DOHH2 (cell line): ENCODE measurements at regions not wholly inside any gene's neighbourhood (a gene's known extent, or its start where the extent isn't known, plus 50 kb on each side); places are given as distances from the start of the nearest gene placed in this dataset.

Experiments used
- H3F3A ChIP-seq: fragments of 200-600 bp; sonication (generic), shearing (Covaris generic); 2 replicates; pipeline ENCODE4 v1.6.0; 2016; ENCODE audit warnings: antibody characterized with exemption, mild to moderate bottlenecking; ENCODE audit not compliant: control insufficient read depth, insufficient read depth
- H3K27ac ChIP-seq: fragments of 200-600 bp; sonication (generic); 2 replicates; pipeline ENCODE4 v1.5.1; 2014; ENCODE audit warnings: low read depth, mild to moderate bottlenecking, low read length, moderate library complexity
- H3K27me3 ChIP-seq: fragments of 200-600 bp; sonication (generic); 2 replicates; pipeline ENCODE4 v1.6.1; 2014; ENCODE audit warnings: mild to moderate bottlenecking, low read length, mixed read lengths; ENCODE audit not compliant: control insufficient read depth
- H3K36me3 ChIP-seq: fragments of 200-600 bp; sonication (generic); 2 replicates; pipeline ENCODE4 v1.6.1; 2014; ENCODE audit warnings: mild to moderate bottlenecking, low read length, moderate library complexity, mixed read lengths; ENCODE audit not compliant: control insufficient read depth
- H3K4me1 ChIP-seq: fragments of 200-600 bp; sonication (generic); 2 replicates; pipeline ENCODE4 v1.6.1; 2014; ENCODE audit warnings: mild to moderate bottlenecking, low read length, mixed read lengths; ENCODE audit not compliant: control insufficient read depth
- H3K4me2 ChIP-seq: fragments of 200-600 bp; sonication (generic); 2 replicates; pipeline ENCODE4 v1.6.0; 2014; ENCODE audit warnings: mild to moderate bottlenecking, low read length, moderate library complexity
- H3K4me3 ChIP-seq: fragments of 200-600 bp; sonication (generic); 2 replicates; pipeline ENCODE4 v1.5.1; 2014; ENCODE audit warnings: mild to moderate bottlenecking, low read length, mixed read lengths
- H3K79me2 ChIP-seq: fragments of 200-600 bp; sonication (generic); 2 replicates; pipeline ENCODE4 v1.6.1; 2014; ENCODE audit warnings: mild to moderate bottlenecking, low read length, mixed read lengths; ENCODE audit not compliant: control insufficient read depth
- H3K9me2 ChIP-seq: fragments of 200-600 bp; sonication (generic); replicated peaks from 2 replicates; pipeline ENCODE4 v1.6.1; 2014; ENCODE audit warnings: mild to moderate bottlenecking, low read length, mixed read lengths; ENCODE audit not compliant: control insufficient read depth
- H3K9me3 ChIP-seq: fragments of 200-600 bp; sonication (generic); 2 replicates; pipeline ENCODE4 v1.6.1; 2014; ENCODE audit warnings: antibody characterized with exemption, low read length, mixed read lengths; ENCODE audit not compliant: control insufficient read depth, insufficient read depth
- H4K20me1 ChIP-seq: fragments of 200-600 bp; sonication (generic); 2 replicates; pipeline ENCODE4 v1.6.0; 2014; ENCODE audit warnings: low read depth, mild to moderate bottlenecking, antibody characterized with exemption, low read length, moderate library complexity; ENCODE audit not compliant: control insufficient read depth, insufficient read depth
- EZH2phosphoT487 ChIP-seq: fragments of 200-600 bp; sonication (generic); IDR thresholded peaks from 2 replicates; pipeline ENCODE4 v1.6.1; 2017; ENCODE audit warnings: borderline replicate concordance, mild to moderate bottlenecking, antibody characterized with exemption, low read length, moderate library complexity, mixed read lengths
- TF ChIP-seq, protein P1 (sequence below): fragments of 200-600 bp; sonication (generic); IDR thresholded peaks from one replicate; pipeline ENCODE4 v1.5.1; 2014; ENCODE audit warnings: antibody characterized with exemption, mild to moderate bottlenecking, low read depth, low read length; ENCODE audit not compliant: poor library complexity, severe bottlenecking

DNA sequence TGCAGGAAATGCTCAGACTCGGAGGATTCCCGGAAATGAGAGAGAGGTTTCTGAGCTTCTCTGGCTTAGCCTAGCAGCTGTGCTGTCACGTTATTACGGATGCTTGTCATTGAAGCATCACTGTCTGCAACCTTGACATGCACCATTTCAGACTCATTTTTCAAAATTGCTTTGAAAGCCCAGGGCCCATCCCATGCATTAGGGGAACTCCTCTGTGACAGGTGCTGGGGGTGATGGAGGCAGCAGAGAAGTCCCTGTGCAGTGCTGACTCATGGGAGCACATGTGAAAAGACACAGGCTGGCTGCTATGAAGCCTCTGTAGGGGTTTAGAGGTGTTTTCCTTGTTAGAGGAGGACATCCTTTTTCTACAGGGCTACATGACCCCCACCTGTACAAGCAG is 214.0 kb upstream of the MPHOSPH6 start:
- Histone ChIP-seq H3K79me2 (no peaks in the 10 kb centered on the region), H3K9me3 (no peaks in the 10 kb centered on the region), H3K4me2 (no peak overlapping the region), H3K4me3 (no peak overlapping the region), H3K4me1 (no peaks in the 10 kb centered on the region), H3F3A (no peaks in the 10 kb centered on the region), H3K9me2 (no peaks in the 10 kb centered on the region), H3K36me3 (no peaks in the 10 kb centered on the region), H3K27ac (no peak overlapping the region), H4K20me1 (no peaks in the 10 kb centered on the region), H3K27me3 (no peaks in the 10 kb centered on the region)
- no peak for TF ChIP-seq EZH2phosphoT487
- TF ChIP-seq, protein P1, sequence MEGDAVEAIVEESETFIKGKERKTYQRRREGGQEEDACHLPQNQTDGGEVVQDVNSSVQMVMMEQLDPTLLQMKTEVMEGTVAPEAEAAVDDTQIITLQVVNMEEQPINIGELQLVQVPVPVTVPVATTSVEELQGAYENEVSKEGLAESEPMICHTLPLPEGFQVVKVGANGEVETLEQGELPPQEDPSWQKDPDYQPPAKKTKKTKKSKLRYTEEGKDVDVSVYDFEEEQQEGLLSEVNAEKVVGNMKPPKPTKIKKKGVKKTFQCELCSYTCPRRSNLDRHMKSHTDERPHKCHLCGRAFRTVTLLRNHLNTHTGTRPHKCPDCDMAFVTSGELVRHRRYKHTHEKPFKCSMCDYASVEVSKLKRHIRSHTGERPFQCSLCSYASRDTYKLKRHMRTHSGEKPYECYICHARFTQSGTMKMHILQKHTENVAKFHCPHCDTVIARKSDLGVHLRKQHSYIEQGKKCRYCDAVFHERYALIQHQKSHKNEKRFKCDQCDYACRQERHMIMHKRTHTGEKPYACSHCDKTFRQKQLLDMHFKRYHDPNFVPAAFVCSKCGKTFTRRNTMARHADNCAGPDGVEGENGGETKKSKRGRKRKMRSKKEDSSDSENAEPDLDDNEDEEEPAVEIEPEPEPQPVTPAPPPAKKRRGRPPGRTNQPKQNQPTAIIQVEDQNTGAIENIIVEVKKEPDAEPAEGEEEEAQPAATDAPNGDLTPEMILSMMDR, result no peak

DNA sequence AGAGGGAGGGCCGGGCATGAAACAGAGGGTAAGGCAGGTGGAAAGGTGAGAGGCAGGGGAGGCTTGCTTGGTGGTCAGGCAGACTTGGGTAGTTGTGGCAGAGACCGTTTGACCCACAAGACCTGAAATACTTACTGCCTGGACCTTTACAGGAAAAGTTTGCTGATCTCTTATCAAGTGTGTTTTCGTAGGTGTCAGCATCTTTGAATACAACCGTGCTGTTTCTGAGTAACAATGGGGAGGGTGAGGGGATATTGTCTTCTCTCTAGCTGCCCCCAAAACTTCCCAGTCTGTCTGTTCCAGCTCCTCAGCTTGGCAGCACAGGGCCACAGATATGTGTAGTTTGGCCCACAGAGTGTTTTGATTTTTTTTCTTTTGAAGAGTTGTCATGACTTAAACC is 212.5 kb upstream of the MPHOSPH6 start:
- Histone ChIP-seq H3K9me3 (no peaks in the 10 kb centered on the region), H3K27me3 (no peaks in the 10 kb centered on the region), H3K4me2 (no peak overlapping the region), H4K20me1 (no peaks in the 10 kb centered on the region), H3K79me2 (no peaks in the 10 kb centered on the region), H3K9me2 (no peaks in the 10 kb centered on the region), H3K27ac (no peak overlapping the region), H3F3A (no peaks in the 10 kb centered on the region), H3K4me1 (no peaks in the 10 kb centered on the region), H3K36me3 (no peaks in the 10 kb centered on the region), H3K4me3 (no peak overlapping the region)
- TF ChIP-seq EZH2phosphoT487, result no peak
- TF ChIP-seq, protein P1, result no peak

DNA sequence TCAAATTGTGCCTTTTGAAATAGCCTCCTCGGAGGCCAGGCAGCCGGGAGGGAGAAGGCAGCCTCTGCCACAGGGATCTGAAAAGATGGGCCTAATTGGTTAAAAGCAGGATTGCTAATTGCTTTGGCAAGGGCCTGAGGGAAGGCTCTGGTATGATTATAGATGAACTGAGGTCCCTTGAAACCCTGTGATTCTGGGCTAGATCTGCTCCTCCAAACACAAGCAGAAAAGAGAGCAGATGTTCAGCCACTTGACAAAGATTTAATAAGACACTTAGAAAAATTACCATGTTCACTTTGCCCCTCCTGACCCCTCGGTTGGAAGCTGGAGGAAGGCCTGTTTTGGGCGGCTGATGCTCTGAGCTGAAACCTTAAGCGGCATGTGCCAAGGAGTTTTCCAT is 209.5 kb upstream of the MPHOSPH6 start:
- TF ChIP-seq EZH2phosphoT487, result no peak
- TF ChIP-seq, protein P1, result no peak
- no peaks in the 10 kb centered on the region for H3K27me3 ChIP-seq
- H3K79me2 ChIP-seq, result no peaks in the 10 kb centered on the region
- no peaks in the 10 kb centered on the region for H3K9me2 ChIP-seq
- no peak overlapping the region for H3K27ac ChIP-seq
- no peaks in the 10 kb centered on the region for H3F3A ChIP-seq
- H3K4me1 ChIP-seq, result no peaks in the 10 kb centered on the region
- no peaks in the 10 kb centered on the region for H3K9me3 ChIP-seq
- no peaks in the 10 kb centered on the region for H3K36me3 ChIP-seq
- H3K4me3 ChIP-seq, result no peak overlapping the region
- H4K20me1 ChIP-seq, result no peaks in the 10 kb centered on the region
- no peak overlapping the region for H3K4me2 ChIP-seq

DNA sequence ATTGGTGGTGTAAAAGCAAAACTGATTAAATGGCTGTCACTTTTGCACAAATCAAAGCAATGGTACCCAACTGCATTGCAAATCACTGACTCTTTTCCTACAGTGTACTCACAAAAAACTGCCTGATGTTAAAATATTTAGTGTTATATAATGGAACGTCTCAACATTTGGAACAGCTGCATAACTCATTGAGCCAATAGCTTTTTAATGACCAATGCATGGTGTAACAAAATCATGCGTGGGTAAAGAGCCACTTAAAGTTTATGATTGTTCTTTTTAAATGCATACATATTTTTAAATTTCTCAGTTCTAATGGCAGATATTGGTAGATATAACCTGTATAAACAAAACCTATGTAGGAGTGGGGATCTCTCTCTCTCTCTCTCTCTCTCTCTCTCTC is 204.0 kb upstream of the MPHOSPH6 start:
- Histone ChIP-seq H3K27ac (no peak overlapping the region), H3K9me3 (no peaks in the 10 kb centered on the region), H3F3A (no peaks in the 10 kb centered on the region), H3K79me2 (no peaks in the 10 kb centered on the region), H3K9me2 (no peaks in the 10 kb centered on the region), H3K27me3 (no peaks in the 10 kb centered on the region), H3K4me3 (no peak overlapping the region), H3K36me3 (no peaks in the 10 kb centered on the region), H3K4me2 (no peak overlapping the region), H3K4me1 (no peaks in the 10 kb centered on the region), H4K20me1 (no peaks in the 10 kb centered on the region)
- TF ChIP-seq, protein P1, result no peak
- TF ChIP-seq EZH2phosphoT487, result no peak
